Suprapubic skin (tissue), 4 donors: ENCODE measurements at regions not wholly inside any gene's neighbourhood (a gene's known extent, or its start where the extent isn't known, plus 50 kb on each side); places are given as distances from the start of the nearest gene placed in this dataset.

Experiments used
- DNase-seq, 2 donors: peaks; one replicate each; pipeline ENCODE4 v3.0.0-alpha.2; 2019; ENCODE audit warnings: low spot score in 2 of 2
- H3K27ac ChIP-seq: fragments of 200-600 bp; sonication (generic); one replicate; pipeline ENCODE4 v1.5.1; 2019
- H3K27me3 ChIP-seq: fragments of 200-600 bp; sonication (generic); one replicate; pipeline ENCODE4 v1.5.1; 2019
- H3K36me3 ChIP-seq: fragments of 200-600 bp; sonication (generic); one replicate; pipeline ENCODE4 v1.5.1; 2019
- H3K4me1 ChIP-seq: fragments of 200-600 bp; sonication (generic); one replicate; pipeline ENCODE4 v1.5.1; 2019
- H3K4me3 ChIP-seq: fragments of 200-600 bp; sonication (generic); one replicate; pipeline ENCODE4 v1.5.1; 2019; ENCODE audit warnings: mild to moderate bottlenecking
- H3K9me3 ChIP-seq: fragments of 200-600 bp; sonication (generic); one replicate; pipeline ENCODE4 v1.5.1; 2019
- CTCF ChIP-seq, 2 donors: fragments of 200-600 bp in 1 of 2; fragments of 450-650 bp in 1 of 2; sonication (generic) in 1 of 2; IDR thresholded peaks; one replicate each; pipeline ENCODE4 v1.5.1; 2016 to 2019; ENCODE audit warnings: antibody characterized with exemption in 2 of 2, mild to moderate bottlenecking in 1 of 2, moderate library complexity in 1 of 2
- EP300 ChIP-seq: sonication (generic); formaldehyde crosslinking; IDR thresholded peaks from one replicate; pipeline ENCODE4 v1.6.1; 2017; ENCODE audit warnings: antibody characterized with exemption
- POLR2A ChIP-seq, 2 donors: fragments of 450-650 bp; IDR thresholded peaks; one replicate each; pipeline ENCODE4 v1.6.1; 2017; ENCODE audit warnings: antibody characterized with exemption in 2 of 2, mild to moderate bottlenecking in 2 of 2, moderate library complexity in 2 of 2
- POLR2AphosphoS5 ChIP-seq, 3 donors: sonication (generic); formaldehyde crosslinking; IDR thresholded peaks; one replicate each; pipeline ENCODE4 v1.6.1; 2017; ENCODE audit warnings: antibody characterized with exemption in 3 of 3
- WGBS: methylation state at CpG from one replicate; pipeline ENCODE4 v1.1.5; 2018; 5-methylcytosine and 5-hydroxymethylcytosine counted together

- H3K27me3 ChIP-seq: no peaks in the 10 kb centered on the region
- WGBS: 91% methylated on average over 7 of the region's 7 CpGs
- H3K4me3 ChIP-seq: no peak overlapping the region
- TF ChIP-seq CTCF (IDR thresholded peaks at IDR 0.05): no peak
- no peak for TF ChIP-seq EP300
- no peak for TF ChIP-seq POLR2AphosphoS5 (IDR thresholded peaks at IDR 0.05)
- TF ChIP-seq POLR2A (IDR thresholded peaks at IDR 0.05): no peak
- no peaks in the 10 kb centered on the region for H3K36me3 ChIP-seq
- DNase-seq: no peak
- no peak overlapping the region for H3K27ac ChIP-seq
- H3K9me3 ChIP-seq: no peaks in the 10 kb centered on the region
- peaks cover 40% of the 10 kb centered on the region for H3K4me1 ChIP-seq
Observed at GRCh38 chr20:50412499-50412898, 97.7 kb upstream of the PTPN1 start.

- Histone ChIP-seq H3K9me3 (no peaks in the 10 kb centered on the region), H3K27me3 (no peaks in the 10 kb centered on the region), H3K4me3 (no peak overlapping the region), H3K4me1 (peaks cover 40% of the 10 kb centered on the region), H3K27ac (peak overlapping the region; percentile 91), H3K36me3 (no peaks in the 10 kb centered on the region)
- DNase-seq: no peak
- TF ChIP-seq POLR2AphosphoS5 (IDR thresholded peaks at IDR 0.05): no peak
- TF ChIP-seq POLR2A (IDR thresholded peaks at IDR 0.05): no peak
- no peak for TF ChIP-seq CTCF (IDR thresholded peaks at IDR 0.05)
- no peak for TF ChIP-seq EP300
- WGBS: 70% methylated on average over 6 of the region's 6 CpGs
Observed at GRCh38 chr20:50413088-50413500, 97.1 kb upstream of the PTPN1 start.

GRCh38 chr20:50415021-50415515 is 95.1 kb upstream of the PTPN1 start:
- WGBS: 28% methylated on average over 4 of the region's 5 CpGs
- H3K27ac ChIP-seq: peak overlapping the region; percentile 91
- no peaks in the 10 kb centered on the region for H3K27me3 ChIP-seq
- no peak for DNase-seq
- H3K36me3 ChIP-seq: no peaks in the 10 kb centered on the region
- no peaks in the 10 kb centered on the region for H3K9me3 ChIP-seq
- TF ChIP-seq EP300 (no peak), POLR2A (IDR thresholded peaks at IDR 0.05) (no peak), POLR2AphosphoS5 (IDR thresholded peaks at IDR 0.05) (no peak)
- no peak overlapping the region for H3K4me3 ChIP-seq
- H3K4me1 ChIP-seq: peaks cover 29% of the 10 kb centered on the region

- Histone ChIP-seq H3K4me1 (peaks cover 29% of the 10 kb centered on the region), H3K4me3 (no peak overlapping the region), H3K9me3 (no peaks in the 10 kb centered on the region), H3K36me3 (no peaks in the 10 kb centered on the region), H3K27ac (peak overlapping the region; percentile 91), H3K27me3 (no peaks in the 10 kb centered on the region)
- peak; percentile 99 for DNase-seq
- TF ChIP-seq POLR2A (IDR thresholded peaks at IDR 0.05) (peak in 1 of 2 donors; percentile 17), POLR2AphosphoS5 (IDR thresholded peaks at IDR 0.05) (peak in 2 of 3 donors; percentile 96 to 98), EP300 (peak; percentile 99), CTCF (IDR thresholded peaks at IDR 0.05) (no peak)
- 50% methylated on average over 17 of the region's 25 CpGs for WGBS
Observed at GRCh38 chr20:50415516-50416268, 94.5 kb upstream of the PTPN1 start.

GRCh38 chr20:50416269-50417022 is 93.7 kb upstream of the PTPN1 start:
- TF ChIP-seq POLR2A (IDR thresholded peaks at IDR 0.05) (no peak), EP300 (no peak), POLR2AphosphoS5 (IDR thresholded peaks at IDR 0.05) (no peak), CTCF (IDR thresholded peaks at IDR 0.05) (no peak)
- Histone ChIP-seq H3K27ac (peak overlapping the region; percentile 91), H3K36me3 (no peaks in the 10 kb centered on the region), H3K4me1 (peaks cover 29% of the 10 kb centered on the region), H3K27me3 (no peaks in the 10 kb centered on the region), H3K4me3 (no peak overlapping the region), H3K9me3 (peaks cover 2% of the 10 kb centered on the region)
- DNase-seq: no peak
- 88% methylated on average over 14 of the region's 14 CpGs for WGBS
